Kidney epithelial cell (primary cell): ENCODE measurements at regions not wholly inside any gene's neighbourhood (a gene's known extent, or its start where the extent isn't known, plus 50 kb on each side); places are given as distances from the start of the nearest gene placed in this dataset.

Experiments
- DNase-seq: peaks from one replicate; pipeline ENCODE4 v3.0.0-alpha.2; 2010; ENCODE audit warnings: low read depth
- H3K27me3 ChIP-seq: 2 replicates; pipeline ENCODE4 v1.6.0; 2011; ENCODE audit warnings: low read length; ENCODE audit not compliant: control insufficient read depth, insufficient read depth
- H3K36me3 ChIP-seq: 2 replicates; pipeline ENCODE4 v1.5.1; 2011; ENCODE audit warnings: low read length; ENCODE audit not compliant: control insufficient read depth, insufficient read depth
- H3K4me3 ChIP-seq: 2 replicates; pipeline ENCODE4 v1.5.1; 2011; ENCODE audit warnings: low read depth, mild to moderate bottlenecking, control low read depth, low read length
- CTCF ChIP-seq: IDR thresholded peaks from 2 replicates; pipeline ENCODE4 v1.5.1; 2011; ENCODE audit warnings: mild to moderate bottlenecking, moderate library complexity, low read length, control low read depth, inconsistent platforms; ENCODE audit not compliant: insufficient read depth, poor library complexity, severe bottlenecking

DNA sequence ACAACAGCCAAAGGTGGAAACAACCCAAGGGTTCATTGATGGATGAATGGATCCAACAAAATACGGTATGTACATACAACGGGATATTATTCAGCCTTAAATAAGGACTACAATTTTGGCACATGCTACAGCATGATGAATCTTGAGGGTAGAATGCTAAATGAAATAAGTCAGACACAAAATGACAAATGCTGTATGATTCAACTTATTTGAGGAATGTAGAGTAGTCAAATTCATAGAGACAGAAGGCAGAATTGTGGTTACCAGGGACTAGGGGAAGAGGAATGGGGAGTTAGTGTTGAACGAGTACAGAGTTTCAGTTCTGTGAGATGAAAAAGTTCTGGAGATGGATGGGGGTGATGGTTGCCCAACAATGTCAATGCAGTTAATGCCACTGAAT lies 118.0 kb upstream of the PAXBP1 start:
- no peak for TF ChIP-seq CTCF
- no peak overlapping the region for H3K4me3 ChIP-seq
- no peaks in the 10 kb centered on the region for H3K27me3 ChIP-seq
- no peaks in the 10 kb centered on the region for H3K36me3 ChIP-seq
- no peak for DNase-seq

GRCh38 chr21:32894321-32894720 lies 122.8 kb upstream of the PAXBP1 start:
- no peak for DNase-seq

GRCh38 chr21:32900814-32901213 lies 124.9 kb upstream of the OLIG2 start:
- no peak for TF ChIP-seq CTCF
- Histone ChIP-seq H3K4me3 (no peak overlapping the region), H3K27me3 (no peaks in the 10 kb centered on the region), H3K36me3 (no peaks in the 10 kb centered on the region)
- DNase-seq: no peak

More at GRCh38 chr21:32894321-32894720, 122.8 kb upstream of the PAXBP1 start:
- no peaks in the 10 kb centered on the region for H3K27me3 ChIP-seq
- no peak overlapping the region for H3K4me3 ChIP-seq
- no peak for TF ChIP-seq CTCF
- no peaks in the 10 kb centered on the region for H3K36me3 ChIP-seq

GRCh38 chr21:32907521-32907920 lies 118.2 kb upstream of the OLIG2 start:
- DNase-seq: no peak
- Histone ChIP-seq H3K4me3 (no peak overlapping the region), H3K36me3 (no peaks in the 10 kb centered on the region), H3K27me3 (no peaks in the 10 kb centered on the region)
- TF ChIP-seq CTCF: no peak

GRCh38 chr21:32908534-32908933 lies 117.2 kb upstream of the OLIG2 start:
- DNase-seq: no peak
- no peak for TF ChIP-seq CTCF

DNA sequence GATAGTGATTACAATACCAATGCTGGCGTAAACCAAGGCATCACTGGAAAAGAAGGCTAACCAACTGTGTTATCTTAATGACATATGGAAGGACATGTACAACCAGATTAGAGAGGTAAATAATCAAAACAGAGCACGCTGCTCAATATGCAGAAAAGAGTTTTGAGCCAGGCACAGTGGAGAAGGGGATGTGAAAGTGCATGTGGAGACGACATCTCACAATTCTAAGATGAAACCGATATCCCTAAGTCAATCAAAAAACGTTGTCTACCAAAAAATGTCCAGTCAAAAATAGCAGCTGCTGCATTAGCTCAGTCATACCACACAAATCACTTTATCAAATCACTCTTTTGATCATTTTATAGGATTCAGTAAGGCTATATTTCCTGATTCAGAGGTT lies 116.3 kb upstream of the OLIG2 start:
- H3K27me3 ChIP-seq: no peaks in the 10 kb centered on the region
- TF ChIP-seq CTCF: no peak
- H3K4me3 ChIP-seq: no peak overlapping the region
- no peak for DNase-seq
- H3K36me3 ChIP-seq: no peaks in the 10 kb centered on the region

More at GRCh38 chr21:32908534-32908933, 117.2 kb upstream of the OLIG2 start:
- Histone ChIP-seq H3K36me3 (no peaks in the 10 kb centered on the region), H3K27me3 (no peaks in the 10 kb centered on the region), H3K4me3 (no peak overlapping the region)
